ENCODE measurements at regions not wholly inside any gene's neighbourhood (a gene's known extent, or its start where the extent isn't known, plus 50 kb on each side); places are given as distances from the start of the nearest gene placed in this dataset.

DNA sequence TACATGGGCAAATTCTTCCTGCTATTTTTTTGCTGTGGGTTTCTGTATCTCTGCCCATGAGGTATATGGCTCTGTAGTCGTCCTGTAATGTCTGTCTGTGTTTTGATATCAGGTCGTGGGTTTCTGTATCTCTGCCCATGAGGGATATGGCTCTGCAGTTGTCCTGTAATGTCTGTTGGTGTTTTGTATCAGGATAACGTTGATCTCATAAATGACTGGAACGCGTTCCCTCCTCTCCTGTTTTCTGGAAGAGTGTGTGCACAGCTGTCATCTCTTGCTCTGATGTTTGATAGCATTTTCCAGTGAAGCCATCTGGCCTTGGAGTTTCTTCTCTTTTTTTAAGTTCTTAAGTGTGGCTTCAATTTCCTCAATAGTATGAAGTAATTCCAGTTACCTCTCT is 57.2 kb downstream of the SOX1 start:
- DNase-seq (ENCODE audit: low spot score), result no peak

DNA sequence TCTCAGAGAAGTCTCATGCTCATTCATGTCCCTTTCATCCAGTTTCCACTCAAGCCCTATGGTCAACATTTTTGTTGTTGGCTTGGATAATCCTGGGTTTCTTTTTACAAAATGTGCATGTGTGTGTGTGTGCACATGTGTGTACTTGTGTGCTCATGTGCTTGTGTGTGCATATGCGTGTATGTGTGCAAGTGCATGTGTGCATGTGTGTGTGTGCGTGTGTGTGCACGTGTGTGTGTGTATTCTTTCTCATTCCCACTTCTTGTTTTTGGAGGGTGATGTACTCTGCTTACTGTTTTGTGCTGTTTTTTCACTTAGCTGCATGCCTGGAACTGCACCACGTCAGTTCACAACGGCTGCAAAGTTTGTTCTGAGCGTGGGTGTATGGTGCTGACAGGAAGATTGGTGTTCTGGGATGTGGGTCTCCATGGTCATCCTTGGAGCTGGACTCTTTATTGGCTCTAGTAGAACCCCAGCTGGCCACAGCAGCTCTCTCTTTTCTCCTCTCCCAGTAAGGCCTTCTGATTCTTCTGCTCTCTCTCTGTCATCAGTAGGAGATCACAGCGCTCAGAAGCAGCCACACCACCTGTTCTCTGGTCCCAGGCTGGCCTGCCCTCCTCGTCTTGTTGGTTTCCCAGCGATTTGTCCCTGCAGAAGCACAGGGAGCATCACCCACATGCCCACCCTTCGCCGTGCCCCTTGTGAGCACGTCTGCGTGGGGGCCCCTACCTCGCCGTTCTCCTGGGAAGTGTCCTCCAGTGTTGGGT is 60.8 kb downstream of the SOX1 start:
- no peak for DNase-seq (ENCODE audit: low spot score)

DNA sequence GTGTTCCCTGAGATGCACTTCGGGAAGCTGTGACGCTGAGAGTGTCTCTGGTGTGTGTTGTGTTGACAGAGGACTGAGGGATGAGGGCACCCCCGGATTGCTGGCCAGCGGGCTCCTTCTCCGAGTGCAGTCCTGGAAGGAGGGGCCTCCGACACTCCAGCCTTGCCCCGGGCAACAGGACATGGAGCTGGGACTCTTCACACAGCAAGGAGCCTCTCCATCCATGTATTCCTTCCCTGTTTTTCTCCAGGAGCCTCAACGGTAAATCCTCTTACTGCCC is 61.3 kb downstream of the SOX1 start:
- no peak for DNase-seq (ENCODE audit: low spot score)

DNA sequence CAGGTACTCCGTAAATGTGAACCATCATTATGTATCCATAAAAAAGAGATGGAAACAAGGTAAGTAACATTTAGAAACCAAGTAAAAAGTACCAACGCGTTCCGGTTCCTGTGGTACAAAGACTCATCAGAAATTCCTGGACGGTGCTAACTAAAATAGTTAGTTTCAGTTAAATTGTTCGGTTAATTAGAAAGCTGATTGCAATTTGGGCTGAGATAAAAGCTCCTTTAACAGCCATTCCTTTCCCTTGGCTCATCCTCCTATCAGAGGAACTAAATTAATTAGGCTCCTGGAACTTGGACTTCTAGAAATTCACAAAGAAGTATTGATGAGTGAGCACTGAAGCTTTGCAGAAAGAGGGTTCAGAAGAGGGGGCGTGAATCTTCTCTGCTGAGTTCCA is 63.5 kb downstream of the SOX1 start:
- no peak for DNase-seq (ENCODE audit: low spot score)

DNA sequence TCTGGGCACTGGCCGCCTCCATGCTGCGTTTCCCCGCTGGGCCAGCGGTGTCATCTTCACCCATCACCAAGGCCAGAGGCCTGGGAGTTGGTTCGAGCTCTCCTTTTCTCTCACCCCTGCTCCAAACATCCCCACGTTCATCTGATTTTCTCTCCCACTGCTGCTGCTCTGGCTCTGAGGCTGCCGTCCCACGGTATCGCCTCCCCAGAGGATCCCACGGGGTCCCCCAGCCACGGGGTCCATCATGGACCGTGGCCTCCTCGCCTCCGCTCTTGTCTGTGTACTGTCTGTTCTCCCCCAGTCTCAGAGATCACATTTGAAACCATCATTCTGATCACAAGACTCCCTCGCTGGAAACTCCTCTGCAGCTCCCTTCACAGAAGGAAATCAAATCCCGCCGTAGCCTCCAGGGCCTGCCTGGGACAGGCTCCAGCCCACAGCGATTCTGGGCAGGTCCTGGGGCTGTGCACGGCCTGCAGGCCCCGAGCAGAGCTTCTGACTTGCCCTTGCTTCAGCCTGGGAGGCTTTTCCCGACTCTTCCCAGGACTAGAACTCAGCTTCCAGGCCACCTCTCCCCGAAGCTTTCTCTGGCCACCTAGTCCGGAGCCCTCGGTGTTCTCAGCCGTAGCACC is 64.2 kb downstream of the SOX1 start:
- DNase-seq (ENCODE audit: low spot score), result no peak

DNA sequence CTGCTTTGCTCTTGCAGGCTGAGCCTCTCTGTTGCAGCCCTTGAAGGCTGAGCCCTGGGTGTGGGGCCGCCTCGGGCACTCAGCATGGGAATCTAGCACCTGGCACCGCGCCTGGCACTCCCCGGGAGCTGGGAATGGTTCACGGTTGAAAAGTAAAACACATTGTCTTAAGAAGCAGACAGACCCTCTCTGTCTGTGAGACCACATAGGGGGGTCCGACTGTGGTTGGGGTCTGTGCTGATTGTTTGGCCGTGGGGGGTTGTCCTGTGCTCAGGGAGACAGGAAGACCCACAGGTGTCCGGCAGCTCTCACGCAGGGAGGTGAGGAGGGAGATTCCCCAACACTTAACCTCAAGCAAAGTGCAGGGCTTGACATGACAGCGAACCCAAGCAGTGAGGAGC is 64.8 kb downstream of the SOX1 start:
- DNase-seq (ENCODE audit: low spot score), result no peak

DNA sequence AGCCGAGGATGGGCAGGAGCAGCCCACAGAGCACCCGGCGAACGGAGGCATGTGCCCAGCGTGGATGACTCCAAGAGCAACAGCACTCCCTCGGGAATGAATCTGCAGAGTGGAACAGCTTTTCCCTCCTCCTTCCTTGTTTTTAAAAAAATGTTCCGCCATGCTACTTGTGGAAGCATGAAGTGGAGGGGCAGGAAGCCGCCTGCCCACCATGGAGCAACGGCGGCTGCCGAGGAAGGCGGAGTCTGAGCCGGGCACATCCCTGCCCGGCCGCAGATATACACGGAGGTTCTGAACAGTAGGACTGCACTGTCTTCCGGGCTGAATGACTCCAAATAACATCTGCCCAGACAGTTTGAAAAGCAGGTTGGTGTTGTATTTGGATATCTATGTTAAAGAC is 65.2 kb downstream of the SOX1 start:
- no peak for DNase-seq (ENCODE audit: low spot score)

DNA sequence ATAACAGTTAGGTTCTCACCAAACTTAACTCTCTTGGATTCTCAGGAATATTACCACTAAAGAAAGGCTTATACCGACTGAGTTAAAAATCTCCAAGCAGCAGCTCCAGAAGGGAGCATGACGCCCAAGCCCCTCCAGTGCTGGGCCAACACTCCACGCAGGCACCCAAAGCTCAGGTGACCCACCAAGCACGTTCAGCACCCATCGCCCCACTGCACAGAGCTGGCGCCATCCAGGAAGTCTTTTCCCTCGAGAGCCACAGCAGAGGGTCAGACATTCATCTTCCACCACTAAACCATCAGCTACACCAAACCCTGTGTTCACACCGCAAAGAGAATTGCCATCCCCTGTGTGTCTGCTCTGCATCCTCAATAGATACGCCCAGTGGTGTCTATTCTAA is 65.7 kb downstream of the SOX1 start:
- no peak for DNase-seq (ENCODE audit: low spot score)

DNA sequence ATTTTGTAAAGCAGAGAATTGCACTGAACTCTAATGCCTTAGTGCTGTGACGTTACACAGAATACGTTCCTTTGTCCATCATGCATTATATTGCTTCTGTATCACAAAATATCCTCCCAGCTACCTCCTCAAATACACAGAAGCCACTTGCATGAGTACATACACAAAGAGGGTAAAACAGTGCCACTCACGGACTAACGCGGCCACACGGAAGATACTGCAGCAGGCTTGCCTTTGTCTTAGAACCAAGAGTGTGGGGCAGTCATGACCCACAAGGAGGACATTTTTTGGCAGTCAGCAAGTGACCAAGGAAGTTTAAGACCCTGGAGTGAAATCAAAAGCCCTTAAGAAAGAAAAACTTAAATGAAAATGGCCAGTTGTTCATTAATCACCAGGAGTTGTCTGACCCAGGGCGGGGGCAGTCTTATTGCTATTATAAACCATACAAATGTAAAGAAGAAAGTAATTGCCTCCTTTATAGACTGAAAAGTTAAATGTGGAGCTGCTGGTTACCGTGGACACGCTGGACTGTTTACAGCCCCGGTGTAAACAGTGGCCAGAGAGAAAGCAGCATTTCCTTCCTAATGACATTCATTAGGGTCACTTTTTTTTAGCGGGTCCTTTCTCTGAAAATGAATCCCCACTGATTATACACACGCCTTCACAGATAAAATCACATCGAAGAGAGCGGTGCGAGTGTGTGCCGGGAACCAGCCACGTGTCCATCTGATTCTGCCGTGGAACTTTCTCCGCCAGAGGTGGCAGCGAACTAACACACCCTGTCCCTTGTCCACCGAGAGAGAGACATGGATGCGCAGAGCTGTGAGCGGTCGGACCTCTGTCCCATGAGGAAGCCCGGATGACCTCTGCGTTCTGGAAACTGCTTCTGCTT is 66.8 kb downstream of the SOX1 start:
- no peak for DNase-seq (ENCODE audit: low spot score)

DNA sequence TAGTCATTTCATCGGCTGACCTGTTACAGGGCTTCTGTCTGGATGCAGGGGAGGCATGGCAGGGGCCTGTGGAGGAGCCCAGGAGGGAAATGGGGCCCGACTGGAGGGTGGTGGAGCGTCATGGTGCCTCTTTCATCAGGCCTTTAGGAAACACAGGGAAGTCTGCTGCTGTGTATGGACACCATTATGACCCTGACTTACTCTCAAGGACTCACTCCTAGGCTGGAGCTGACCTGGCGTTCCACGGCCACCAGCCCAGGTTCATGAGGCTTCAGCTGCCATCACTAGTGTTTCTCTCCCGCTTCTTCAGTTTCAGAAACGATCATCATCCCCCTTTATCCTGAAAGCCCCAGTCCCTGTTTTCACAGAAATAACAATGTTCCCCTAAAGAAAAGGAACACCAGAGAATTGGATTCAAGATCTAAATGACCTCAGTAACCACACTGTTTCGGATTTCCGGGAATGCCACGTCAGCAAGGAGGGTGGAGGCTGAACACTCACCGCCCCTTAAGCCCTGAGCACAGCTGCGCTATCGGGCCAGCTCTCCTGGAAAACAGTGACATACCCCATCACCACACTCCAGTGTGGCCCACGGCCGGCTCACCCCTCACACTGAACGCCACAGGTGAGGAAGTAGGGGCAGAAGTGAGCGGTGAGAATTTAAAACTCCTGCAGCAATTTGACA is 67.6 kb downstream of the SOX1 start:
- no peak for DNase-seq (ENCODE audit: low spot score)

DNA sequence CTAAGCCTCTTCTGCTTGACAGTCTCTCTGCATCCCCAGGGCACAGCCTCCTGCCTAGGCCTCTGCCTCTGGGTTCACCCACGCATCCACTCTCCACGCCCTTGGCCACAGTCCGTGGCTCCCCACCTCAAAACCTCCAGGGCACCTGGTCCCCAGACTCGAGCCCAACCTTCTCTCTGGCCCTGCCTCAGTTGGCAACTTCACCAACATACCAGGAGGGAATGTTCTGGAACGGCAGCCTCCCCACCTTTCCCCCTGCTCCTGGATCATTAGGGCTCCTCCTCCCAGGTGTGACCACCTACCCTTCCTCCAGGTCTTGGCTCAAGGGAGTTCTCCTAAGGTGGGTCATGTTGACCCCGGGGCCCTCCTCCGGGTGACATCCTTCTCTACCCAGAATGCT is 69.1 kb downstream of the SOX1 start:
- no peak for DNase-seq (ENCODE audit: low spot score)

DNA sequence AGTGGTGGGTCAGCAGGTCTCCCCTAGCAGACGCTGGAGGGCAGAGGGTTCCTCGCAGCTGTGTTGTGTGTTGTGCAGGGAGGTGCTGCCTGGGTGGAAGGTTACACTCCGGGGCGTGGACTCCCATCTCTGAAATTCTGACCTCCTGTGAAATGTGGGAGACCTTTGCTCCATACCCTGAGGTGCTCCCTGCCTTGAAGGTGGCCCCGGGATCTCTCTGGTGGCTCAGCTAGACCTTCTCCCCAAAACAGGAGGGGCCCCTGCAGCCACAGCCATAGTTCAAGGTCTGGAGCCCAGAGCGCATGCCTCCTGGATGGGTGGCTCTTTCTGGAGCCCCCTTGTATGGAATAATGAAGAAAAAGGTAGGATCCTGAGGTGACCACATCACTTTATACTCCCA is 70.2 kb downstream of the SOX1 start:
- DNase-seq (ENCODE audit: low spot score), result no peak

DNA sequence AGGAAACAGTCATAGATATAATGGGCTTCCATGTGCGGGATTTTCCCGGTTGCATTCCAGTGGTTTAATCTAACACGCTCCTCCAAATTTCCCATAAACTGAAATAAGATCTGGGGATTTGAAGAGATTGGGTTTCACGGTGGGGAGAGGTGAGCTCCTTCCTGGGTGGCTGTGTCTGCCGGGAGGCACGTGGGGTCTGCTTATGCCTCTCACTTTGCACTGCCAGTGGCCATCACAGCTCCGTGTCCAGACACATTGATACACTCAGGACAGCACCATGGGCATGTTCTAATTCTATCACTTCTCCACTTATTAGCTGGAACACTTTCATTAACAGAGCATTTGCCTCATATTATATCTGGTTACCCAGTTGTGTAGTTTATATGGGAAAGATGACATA is 73.4 kb downstream of the SOX1 start:
- no peak for DNase-seq (ENCODE audit: low spot score)

DNA sequence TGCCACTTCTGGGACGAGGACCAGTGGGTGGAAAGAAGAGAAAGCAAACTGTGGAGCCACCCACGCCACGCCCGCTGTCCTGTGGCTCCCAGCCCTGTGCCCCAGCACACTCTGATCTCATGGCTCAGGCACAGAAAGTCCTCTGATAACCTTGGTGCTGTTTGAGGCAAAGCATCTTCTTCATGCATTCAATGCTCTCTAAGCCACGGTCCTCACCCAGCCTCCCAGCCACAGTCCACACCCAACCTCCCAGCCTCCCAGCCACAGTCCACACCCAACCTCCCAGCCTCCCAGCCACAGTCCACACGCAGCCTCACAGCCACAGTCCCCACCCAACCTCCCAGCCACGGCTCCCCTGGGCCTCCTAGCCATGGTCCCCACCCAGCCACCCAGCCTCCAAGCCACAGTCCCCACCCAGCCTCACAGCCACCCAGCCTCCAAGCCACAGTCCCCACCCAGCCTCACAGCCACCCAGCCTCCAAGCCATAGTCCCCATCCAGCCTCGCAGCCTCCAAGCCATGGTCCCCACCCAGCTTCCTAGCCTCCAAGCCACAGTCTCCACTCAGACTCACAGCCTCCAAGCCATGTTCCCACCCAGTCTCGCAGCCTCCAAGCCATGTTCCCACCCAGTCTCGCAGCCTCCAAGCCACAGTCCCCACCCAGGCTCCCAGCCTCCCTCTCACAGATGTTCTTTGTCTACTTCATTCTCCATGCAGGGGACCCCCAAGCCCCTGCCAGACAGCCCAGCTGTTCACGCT is 74.9 kb downstream of the SOX1 start:
- DNase-seq (ENCODE audit: low spot score), result no peak

DNA sequence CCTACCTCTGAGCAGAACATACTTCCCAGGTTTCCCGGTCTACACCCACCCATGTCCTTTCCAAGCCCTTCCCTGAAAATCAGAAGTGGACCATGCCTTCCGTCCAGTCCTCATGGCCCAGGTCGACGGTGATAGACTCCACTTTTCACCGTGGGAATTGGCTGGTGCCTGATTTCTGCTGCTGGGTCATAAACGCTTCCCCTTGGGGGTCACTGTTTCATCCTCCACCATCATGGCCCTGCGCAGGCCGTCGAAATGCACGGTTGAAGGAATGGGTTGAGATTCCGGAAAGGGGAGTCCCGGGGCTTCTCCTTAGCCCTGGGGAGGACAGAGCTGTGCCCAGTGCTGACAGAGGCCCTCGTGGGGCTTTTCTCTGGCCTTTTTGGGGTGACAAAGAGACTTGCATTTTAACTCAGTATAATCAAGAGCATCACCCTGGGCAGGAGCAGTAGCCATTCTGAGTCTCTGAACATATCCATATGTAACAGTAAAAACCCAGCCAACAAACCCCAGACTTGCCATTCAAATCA is 75.5 kb downstream of the SOX1 start:
- no peak for DNase-seq (ENCODE audit: low spot score)

DNA sequence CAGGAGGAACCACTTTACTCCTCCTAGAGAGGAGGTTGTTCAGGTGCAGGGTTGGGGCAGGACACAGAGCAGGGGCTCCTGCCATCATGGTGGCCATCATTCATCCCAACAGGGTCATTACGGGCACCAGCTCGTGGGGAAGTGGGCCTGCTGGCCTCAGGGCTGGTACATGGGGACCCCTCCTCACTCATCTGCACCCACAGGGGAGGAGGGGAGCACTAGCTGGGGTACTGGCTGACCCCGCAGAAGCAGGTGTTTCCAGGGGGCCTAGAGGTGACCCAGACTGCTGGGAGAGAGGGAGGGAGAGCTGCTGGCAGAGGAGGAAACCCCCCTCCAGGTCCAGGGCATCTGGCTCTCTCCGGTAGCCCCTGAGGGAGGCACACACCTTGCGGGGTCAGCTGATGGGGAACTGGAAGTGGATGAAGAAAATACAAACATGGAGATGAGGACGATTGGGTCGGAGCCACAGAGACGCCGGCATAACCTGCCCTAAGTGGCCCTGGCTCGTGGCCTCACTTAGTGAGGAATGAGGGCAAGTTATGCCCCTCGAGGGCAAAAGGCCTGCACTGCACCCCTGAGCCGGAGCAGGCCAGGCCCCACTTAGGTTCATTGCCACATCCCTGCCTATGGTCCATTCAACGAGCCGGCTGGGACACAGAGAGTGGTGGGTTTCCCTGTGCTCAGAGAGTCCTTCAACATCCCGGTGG is 76.2 kb downstream of the SOX1 start:
- DNase-seq (ENCODE audit: low spot score), result no peak

DNA sequence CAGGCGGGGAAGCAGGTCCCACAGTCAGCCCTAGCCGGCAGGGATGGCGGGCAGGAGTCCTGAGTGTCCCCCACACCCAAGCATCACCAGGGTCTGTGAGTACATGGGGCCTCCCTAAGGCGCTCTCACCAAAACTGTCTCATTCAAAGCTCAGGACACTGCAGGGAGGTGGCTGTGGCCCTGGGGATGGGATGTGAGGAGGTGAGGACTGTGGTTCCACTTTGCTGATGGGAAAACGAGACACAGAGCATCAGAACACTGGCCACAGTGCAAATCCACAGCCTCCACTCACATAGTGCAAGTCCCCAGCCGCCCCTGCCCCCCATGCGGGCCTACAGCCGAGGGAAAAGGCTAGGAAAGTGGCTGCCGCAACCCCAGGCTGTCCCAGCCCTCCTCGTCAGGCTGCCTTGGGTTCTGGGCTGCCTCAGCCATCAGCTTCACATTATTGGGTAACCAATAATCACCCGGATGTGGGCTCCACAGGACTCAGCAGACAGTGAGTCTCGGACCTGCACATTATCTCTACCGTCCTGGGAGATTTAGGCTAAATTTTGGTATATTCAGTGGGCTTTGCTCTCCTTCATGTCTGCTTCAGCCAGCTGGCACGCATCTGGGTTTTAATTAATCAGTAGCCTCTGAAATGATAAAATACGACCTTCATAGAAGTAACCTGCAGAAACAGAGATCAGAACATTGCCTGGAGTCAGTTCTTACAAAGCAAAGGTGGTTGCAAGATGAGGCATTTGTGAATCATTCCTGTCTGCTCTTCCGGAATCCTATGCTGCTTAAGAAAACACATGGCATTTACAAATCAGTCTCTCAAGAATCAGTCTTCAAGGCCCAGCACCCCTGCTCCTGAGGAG is 77.0 kb downstream of the SOX1 start:
- DNase-seq (ENCODE audit: low spot score), result no peak

DNA sequence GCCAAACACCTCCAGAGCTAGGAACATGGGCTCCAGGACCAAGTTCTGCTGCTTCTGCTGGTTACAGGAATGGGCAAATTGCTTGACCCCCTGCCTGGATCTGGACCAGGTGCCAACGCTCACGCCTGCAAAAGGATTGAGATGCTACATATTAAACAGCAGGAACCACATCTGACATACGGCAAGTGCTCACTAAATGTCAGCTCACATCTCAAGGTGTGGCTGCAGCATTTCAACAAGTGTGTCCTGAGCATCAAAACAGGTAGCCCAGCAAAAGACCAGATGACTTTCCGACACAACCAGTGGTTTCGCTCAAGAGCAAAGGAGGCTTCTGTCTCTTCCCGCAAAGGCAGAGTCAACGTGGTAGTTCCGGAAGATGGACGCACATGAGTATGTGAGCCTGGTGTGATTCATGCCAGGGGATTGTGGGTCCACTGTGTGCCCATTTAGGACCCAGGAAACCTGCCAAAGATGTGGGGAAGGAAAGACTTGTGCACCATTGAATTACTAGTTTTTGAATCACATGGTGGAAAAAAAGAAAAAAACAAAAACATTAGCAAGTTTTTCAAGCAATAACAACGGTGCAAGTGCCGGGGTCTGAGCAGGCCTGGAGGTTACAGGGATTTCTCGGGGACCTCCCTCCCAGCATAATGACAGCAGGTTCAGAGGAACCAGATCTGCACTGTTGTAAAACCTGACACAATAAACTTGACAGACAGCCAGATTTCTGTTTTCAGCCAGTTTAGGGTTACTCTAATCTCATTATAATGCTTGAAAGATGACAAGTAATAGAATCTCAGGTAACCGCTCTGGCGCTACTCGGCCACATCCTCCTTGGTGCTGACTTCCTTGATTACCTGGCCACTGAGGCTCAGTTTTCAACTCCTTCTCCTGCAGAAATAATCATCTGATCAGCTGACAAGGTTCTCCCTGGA is 77.9 kb downstream of the SOX1 start:
- no peak for DNase-seq (ENCODE audit: low spot score)

Measured in umbilical cord (tissue), 1 donor.